HL-60 (cell line): ENCODE measurements at regions not wholly inside any gene's neighbourhood (a gene's known extent, or its start where the extent isn't known, plus 50 kb on each side); places are given as distances from the start of the nearest gene placed in this dataset.
"Not testable (repeated sequence)": the region's sequence is repeated elsewhere in the genome, so short reads cannot be mapped to it uniquely, and the experiment has no call there.

Experiments
- DNase-seq, 2 experiments: peaks; one replicate each; pipeline ENCODE4 v3.0.0-alpha.2; 2010 to 2020; ENCODE audit warnings: low read depth in 1 of 2, low spot score in 1 of 2
- H3K27ac ChIP-seq: fragments of 250-450 bp; sonication (Bioruptor Pico); replicated peaks from 2 replicates; pipeline ENCODE4 v1.5.1; 2020; ENCODE audit warnings: mild to moderate bottlenecking, moderate library complexity
- H3K27me3 ChIP-seq: fragments of 250-450 bp; sonication (Bioruptor Pico); 2 replicates; pipeline ENCODE4 v1.5.1; 2021; ENCODE audit warnings: mild to moderate bottlenecking, moderate library complexity; ENCODE audit not compliant: insufficient read depth, poor library complexity, severe bottlenecking
- H3K4me3 ChIP-seq: replicated peaks from 2 replicates; pipeline ENCODE4 v1.5.1; 2011; ENCODE audit warnings: mild to moderate bottlenecking, control low read depth, low read length; ENCODE audit not compliant: insufficient read depth
- GABPA ChIP-seq: IDR thresholded peaks from 2 replicates; pipeline ENCODE4 v1.6.1; 2012; ENCODE audit warnings: low read depth
- POLR2AphosphoS5 ChIP-seq: IDR thresholded peaks from 2 replicates; pipeline ENCODE4 v1.6.1; 2012; ENCODE audit warnings: low read depth
- SPI1 ChIP-seq: IDR thresholded peaks from 2 replicates; pipeline ENCODE4 v1.6.1; 2012; ENCODE audit warnings: low read depth, mild to moderate bottlenecking, borderline replicate concordance
- TF ChIP-seq, protein P1 (sequence below): IDR thresholded peaks from 2 replicates; pipeline ENCODE4 v1.6.1; 2012; ENCODE audit warnings: low read depth; ENCODE audit not compliant: insufficient replicate concordance
- TF ChIP-seq, protein P2 (sequence below): IDR thresholded peaks from one replicate; pipeline ENCODE4 v1.5.1; 2011; ENCODE audit warnings: low read length, control low read depth, inconsistent platforms; ENCODE audit not compliant: insufficient read depth

DNA sequence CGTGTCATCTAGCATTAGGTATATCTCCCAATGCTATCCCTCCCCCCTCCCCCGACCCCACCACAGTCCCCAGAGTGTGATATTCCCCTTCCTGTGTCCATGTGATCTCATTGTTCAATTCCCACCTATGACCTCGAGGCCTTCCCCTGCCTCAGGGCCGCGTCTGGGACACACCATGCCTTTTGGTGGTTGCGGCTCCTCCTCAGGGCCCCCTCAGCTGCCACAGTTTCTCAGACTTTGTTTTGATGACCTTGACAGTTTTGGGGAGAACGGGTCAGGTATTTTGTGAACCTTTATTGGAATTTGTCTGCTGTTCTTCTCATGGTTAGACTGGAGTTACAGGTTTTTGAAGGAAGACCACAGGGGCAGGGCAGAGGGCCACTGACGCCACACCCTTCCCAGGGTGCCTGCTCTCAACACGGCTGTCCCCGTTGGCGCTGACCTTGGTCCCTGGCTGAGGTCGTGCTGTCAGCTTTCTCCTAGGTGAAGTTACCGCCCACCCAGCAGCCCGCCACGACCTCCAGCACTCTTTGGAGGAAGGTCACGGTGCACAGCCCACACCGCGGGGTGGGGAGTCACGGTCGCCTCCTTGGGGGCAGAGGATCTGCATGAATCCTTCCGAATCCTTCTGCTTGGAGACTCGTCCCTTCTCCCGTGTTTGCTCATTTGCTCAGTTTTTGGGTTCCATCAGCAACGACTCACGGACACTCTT, 130.5 kb downstream of the KIF26A start:
- H3K4me3 ChIP-seq, result no peak overlapping the region
- TF ChIP-seq SPI1, result no peak
- TF ChIP-seq, protein P1, sequence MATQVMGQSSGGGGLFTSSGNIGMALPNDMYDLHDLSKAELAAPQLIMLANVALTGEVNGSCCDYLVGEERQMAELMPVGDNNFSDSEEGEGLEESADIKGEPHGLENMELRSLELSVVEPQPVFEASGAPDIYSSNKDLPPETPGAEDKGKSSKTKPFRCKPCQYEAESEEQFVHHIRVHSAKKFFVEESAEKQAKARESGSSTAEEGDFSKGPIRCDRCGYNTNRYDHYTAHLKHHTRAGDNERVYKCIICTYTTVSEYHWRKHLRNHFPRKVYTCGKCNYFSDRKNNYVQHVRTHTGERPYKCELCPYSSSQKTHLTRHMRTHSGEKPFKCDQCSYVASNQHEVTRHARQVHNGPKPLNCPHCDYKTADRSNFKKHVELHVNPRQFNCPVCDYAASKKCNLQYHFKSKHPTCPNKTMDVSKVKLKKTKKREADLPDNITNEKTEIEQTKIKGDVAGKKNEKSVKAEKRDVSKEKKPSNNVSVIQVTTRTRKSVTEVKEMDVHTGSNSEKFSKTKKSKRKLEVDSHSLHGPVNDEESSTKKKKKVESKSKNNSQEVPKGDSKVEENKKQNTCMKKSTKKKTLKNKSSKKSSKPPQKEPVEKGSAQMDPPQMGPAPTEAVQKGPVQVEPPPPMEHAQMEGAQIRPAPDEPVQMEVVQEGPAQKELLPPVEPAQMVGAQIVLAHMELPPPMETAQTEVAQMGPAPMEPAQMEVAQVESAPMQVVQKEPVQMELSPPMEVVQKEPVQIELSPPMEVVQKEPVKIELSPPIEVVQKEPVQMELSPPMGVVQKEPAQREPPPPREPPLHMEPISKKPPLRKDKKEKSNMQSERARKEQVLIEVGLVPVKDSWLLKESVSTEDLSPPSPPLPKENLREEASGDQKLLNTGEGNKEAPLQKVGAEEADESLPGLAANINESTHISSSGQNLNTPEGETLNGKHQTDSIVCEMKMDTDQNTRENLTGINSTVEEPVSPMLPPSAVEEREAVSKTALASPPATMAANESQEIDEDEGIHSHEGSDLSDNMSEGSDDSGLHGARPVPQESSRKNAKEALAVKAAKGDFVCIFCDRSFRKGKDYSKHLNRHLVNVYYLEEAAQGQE, result no peak
- no peak for TF ChIP-seq GABPA
- TF ChIP-seq POLR2AphosphoS5, result no peak
- TF ChIP-seq, protein P2, sequence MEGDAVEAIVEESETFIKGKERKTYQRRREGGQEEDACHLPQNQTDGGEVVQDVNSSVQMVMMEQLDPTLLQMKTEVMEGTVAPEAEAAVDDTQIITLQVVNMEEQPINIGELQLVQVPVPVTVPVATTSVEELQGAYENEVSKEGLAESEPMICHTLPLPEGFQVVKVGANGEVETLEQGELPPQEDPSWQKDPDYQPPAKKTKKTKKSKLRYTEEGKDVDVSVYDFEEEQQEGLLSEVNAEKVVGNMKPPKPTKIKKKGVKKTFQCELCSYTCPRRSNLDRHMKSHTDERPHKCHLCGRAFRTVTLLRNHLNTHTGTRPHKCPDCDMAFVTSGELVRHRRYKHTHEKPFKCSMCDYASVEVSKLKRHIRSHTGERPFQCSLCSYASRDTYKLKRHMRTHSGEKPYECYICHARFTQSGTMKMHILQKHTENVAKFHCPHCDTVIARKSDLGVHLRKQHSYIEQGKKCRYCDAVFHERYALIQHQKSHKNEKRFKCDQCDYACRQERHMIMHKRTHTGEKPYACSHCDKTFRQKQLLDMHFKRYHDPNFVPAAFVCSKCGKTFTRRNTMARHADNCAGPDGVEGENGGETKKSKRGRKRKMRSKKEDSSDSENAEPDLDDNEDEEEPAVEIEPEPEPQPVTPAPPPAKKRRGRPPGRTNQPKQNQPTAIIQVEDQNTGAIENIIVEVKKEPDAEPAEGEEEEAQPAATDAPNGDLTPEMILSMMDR, result no peak
- H3K27me3 ChIP-seq, result no peaks in the 10 kb centered on the region
- no peak overlapping the region for H3K27ac ChIP-seq
- no peak for DNase-seq

DNA sequence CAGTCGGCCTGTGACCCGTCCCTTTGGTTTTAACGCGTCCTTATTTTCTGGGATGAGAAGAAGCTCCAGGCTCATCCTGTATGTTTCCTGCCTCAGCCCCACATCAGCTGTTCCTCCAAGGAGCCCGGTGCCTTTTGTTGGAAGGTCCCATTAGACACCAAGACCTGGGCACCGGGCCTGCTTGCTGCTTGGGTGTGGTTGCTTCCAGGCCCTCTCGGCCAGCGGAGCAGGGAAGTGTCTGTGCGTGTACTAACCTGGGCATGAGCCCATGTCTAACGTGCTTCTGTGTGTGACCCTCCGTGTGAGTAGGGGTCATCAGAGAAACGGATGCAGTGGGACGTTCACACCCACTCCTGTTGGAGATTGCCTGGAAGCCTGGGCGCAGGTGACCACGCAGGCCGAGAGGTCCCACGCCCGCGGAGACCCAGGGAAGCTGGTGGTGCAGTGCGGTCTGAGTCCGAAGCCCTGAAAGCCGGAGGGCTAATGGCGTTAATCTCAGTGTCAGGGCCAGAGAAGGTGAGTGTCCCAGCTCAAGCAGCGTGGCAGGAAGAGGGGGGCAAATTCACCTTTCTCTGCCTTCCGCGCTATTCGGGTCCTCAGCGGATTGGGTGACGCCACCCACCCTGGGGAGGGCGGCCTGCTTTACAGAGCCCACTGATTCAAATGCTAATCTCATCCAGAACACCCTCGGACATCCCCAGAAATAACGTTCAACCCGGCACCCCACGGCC, 131.3 kb downstream of the KIF26A start:
- not testable (repeated sequence) for H3K27ac ChIP-seq, H3K4me3 ChIP-seq, H3K27me3 ChIP-seq, DNase-seq

DNA sequence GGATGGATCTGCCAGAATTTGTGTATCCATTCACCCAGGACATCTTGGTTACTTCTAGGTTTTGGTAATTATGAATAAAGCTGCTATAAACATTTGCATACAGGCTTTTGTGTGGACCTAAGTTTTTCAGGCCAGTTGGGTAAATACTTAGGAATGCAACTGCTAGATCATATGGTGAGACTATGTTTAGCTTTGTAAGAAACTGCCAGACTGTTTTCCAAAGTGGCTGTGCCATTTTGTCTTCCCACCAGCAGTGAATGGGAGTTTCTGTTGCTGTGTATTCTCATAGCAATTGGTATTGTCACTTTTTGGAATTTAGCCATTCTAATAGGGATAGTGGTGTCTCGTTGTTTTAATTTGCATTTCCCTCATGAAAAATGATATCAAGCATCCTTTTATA, 133.0 kb downstream of the KIF26A start:
- Histone ChIP-seq H3K27me3 (no peaks in the 10 kb centered on the region), H3K27ac (no peak overlapping the region), H3K4me3 (no peak overlapping the region)
- DNase-seq, result no peak
- TF ChIP-seq, protein P1, result no peak
- TF ChIP-seq SPI1, result no peak
- TF ChIP-seq, protein P2, result no peak
- no peak for TF ChIP-seq GABPA
- no peak for TF ChIP-seq POLR2AphosphoS5

DNA sequence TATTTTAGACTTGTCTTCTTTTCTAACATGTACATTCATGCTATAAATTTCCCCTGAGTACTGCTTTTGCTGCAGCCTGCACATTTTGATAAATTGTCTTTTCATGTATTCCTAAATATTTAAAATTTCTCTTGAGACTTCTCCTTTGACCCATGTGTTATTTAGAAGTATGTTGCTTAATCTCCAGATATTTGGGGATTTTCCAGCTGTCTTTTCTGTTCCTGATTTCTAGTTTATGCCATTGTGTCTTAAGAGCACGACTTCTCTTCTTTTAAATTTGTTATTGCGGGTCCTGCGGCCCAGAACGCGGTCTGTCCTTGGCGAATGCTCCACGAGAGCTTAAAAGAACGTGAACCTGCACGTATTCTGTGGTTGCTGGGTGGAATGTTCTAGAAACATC, 136.4 kb downstream of the KIF26A start:
- Histone ChIP-seq H3K27me3 (no peaks in the 10 kb centered on the region), H3K27ac (no peak overlapping the region), H3K4me3 (no peak overlapping the region)
- no peak for TF ChIP-seq GABPA
- TF ChIP-seq, protein P2, result no peak
- TF ChIP-seq, protein P1, result no peak
- no peak for TF ChIP-seq POLR2AphosphoS5
- no peak for TF ChIP-seq SPI1
- DNase-seq, result no peak
